ENCODE measurements at regions not wholly inside any gene's neighbourhood (a gene's known extent, or its start where the extent isn't known, plus 50 kb on each side); places are given as distances from the start of the nearest gene placed in this dataset.

DNA sequence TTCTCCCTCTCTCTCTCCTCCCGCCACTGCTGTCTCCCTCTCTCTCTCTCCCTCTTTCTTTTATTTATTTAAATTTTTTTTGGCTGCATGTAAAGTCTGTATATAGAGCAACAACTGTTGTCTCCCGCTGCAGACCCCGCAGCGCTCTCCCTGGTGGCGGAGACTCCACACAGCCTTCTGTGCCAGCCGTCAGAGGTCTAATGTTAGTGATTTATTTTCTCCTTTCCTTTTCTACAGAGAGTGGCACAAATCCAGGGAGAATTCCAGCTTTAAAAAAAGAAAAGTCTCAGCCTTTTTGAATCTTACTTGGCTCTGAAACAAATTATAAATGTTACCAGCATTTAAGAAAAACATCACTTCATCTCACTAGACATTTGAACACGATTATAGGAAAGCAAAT is 106.2 kb downstream of the FAM9B start:
- Histone ChIP-seq H3K4me3 (ENCODE audit: control insufficient read depth in 1 of 2, extremely low read depth in 1 of 2, low read length in 1 of 2) (no peak overlapping the region), H3K36me3 (ENCODE audit: control insufficient read depth in 2 of 2, extremely low read depth in 1 of 2, insufficient read depth in 1 of 2, low read length in 1 of 2) (no peaks in the 10 kb centered on the region), H3K9me3 (no peaks in the 10 kb centered on the region), H3K27ac (ENCODE audit: low read length) (no peak overlapping the region), H3K4me1 (ENCODE audit: control insufficient read depth in 1 of 2, extremely low read depth in 1 of 2, insufficient read depth in 2 of 2, low read length in 2 of 2) (no peaks in the 10 kb centered on the region), H3K27me3 (replicated peaks in 1 of 2; ENCODE audit: control insufficient read depth in 2 of 2, extremely low read depth in 1 of 2, insufficient read depth in 2 of 2, low read length in 1 of 2) (no peaks in the 10 kb centered on the region)
- peaks cover 8 to 11% of the 10 kb centered on the region in 2 donors for H3K27me3 Mint-ChIP-seq
- WGBS (ENCODE audit: insufficient coverage): no CpG with 5 or more reads among the region's 7 CpGs
- ChIA-PET POLR2A (no interaction called here), CTCF (no interaction called here)
- H3K9me3 Mint-ChIP-seq: peaks cover 0 to under 1% (median 0%) of the 10 kb centered on the region in 3 donors
- H3K27ac Mint-ChIP-seq: no peak overlapping the region
- DNase-seq (no peak), ATAC-seq (replicated peaks in 1 of 4) (no peak)
- H3K4me1 Mint-ChIP-seq: no peaks in the 10 kb centered on the region
- no peak overlapping the region for H3K4me3 Mint-ChIP-seq
- H3K36me3 Mint-ChIP-seq: no peaks in the 10 kb centered on the region

DNA sequence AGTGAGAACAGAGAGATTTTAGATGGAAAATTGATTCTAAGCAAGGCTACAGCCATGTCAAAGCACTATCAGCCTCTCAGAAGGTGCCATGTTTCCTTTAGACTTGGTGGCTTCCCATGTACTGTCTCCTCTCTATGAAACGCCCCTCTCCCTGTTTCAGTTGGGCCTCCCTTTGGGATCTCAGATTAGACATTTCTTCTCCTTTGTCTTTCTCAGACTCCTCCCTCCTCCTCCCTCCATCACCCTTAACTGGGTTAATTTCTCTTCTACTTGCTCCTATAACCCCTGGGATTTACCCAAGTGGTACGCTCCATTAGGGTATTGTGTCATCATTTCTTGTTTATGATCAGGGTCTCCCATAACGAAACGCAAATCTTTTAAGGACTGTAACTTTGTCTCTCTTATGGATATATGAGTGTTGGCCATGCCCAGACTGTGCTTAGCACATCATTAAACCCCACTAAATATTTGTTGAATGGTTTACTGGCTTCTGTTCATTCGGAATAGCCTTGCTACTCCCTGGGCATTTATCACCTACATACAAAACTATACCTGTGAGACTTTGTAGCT is 106.8 kb downstream of the FAM9B start:
- ATAC-seq (replicated peaks in 1 of 4) (no peak), DNase-seq (no peak)
- Histone ChIP-seq H3K27me3 (replicated peaks in 1 of 2; ENCODE audit: control insufficient read depth in 2 of 2, extremely low read depth in 1 of 2, insufficient read depth in 2 of 2, low read length in 1 of 2) (no peaks in the 10 kb centered on the region), H3K4me1 (ENCODE audit: control insufficient read depth in 1 of 2, extremely low read depth in 1 of 2, insufficient read depth in 2 of 2, low read length in 2 of 2) (no peaks in the 10 kb centered on the region), H3K4me3 (ENCODE audit: control insufficient read depth in 1 of 2, extremely low read depth in 1 of 2, low read length in 1 of 2) (no peak overlapping the region), H3K36me3 (ENCODE audit: control insufficient read depth in 2 of 2, extremely low read depth in 1 of 2, insufficient read depth in 1 of 2, low read length in 1 of 2) (no peaks in the 10 kb centered on the region), H3K9me3 (no peaks in the 10 kb centered on the region), H3K27ac (ENCODE audit: low read length) (no peak overlapping the region)
- WGBS (ENCODE audit: insufficient coverage): no CpG with 5 or more reads among the region's 5 CpGs
- H3K4me1 Mint-ChIP-seq: no peaks in the 10 kb centered on the region
- ChIA-PET CTCF (no interaction called here), POLR2A (no interaction called here)
- H3K27ac Mint-ChIP-seq: no peak overlapping the region
- H3K27me3 Mint-ChIP-seq: peaks cover 8 to 11% of the 10 kb centered on the region in 2 donors
- H3K36me3 Mint-ChIP-seq: no peaks in the 10 kb centered on the region
- no peak overlapping the region for H3K4me3 Mint-ChIP-seq
- H3K9me3 Mint-ChIP-seq: no peaks in the 10 kb centered on the region

DNA sequence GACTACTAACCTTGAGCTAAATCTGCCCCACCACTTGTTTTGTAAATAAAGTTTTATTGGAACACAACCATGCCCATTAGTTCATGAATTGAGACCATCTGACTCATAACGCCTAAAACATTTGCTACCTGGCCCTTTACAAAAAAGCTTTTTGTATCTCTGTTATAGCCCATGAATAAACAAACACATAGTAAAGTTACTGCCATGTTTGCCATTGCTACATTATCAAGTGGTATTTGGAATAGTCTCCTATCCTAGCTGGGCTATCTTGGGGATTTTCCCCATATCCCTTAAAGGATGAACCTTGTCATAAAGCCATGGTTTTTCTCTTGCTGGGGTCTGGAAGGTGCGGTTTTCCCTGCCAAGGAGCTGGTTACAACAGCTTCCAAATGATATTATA is 112.3 kb downstream of the FAM9B start:
- CTCF ChIA-PET: no interaction called here
- POLR2A ChIA-PET: no interaction called here

DNA sequence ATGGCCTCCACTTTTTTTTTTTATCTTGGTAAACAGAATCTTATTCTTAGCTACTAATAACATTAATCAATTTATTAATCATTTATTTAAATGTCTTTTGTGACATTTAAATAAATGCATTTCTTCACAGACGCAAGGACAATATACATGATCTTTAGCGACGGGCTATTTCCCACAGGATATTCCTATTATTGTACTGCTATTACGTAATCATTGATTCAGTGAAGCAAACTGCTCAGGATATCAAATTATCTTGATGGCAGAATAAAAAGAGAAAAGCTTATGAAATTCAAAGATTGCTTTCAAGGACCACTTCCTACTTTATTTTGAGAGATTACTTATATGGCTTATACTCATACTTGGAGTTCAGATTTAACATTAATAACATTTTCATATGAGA is 114.1 kb downstream of the FAM9B start:
- WGBS (ENCODE audit: insufficient coverage): no CpG with 5 or more reads among the region's 4 CpGs
- POLR2A ChIA-PET: no interaction called here
- no peak for DNase-seq
- no peak for ATAC-seq (replicated peaks in 1 of 4)
- no peak overlapping the region for H3K4me3 ChIP-seq (ENCODE audit: control insufficient read depth in 1 of 2, extremely low read depth in 1 of 2, low read length in 1 of 2)
- H3K36me3 ChIP-seq (ENCODE audit: control insufficient read depth in 2 of 2, extremely low read depth in 1 of 2, insufficient read depth in 1 of 2, low read length in 1 of 2): no peaks in the 10 kb centered on the region
- no peaks in the 10 kb centered on the region for H3K9me3 Mint-ChIP-seq
- H3K4me1 ChIP-seq (ENCODE audit: control insufficient read depth in 1 of 2, extremely low read depth in 1 of 2, insufficient read depth in 2 of 2, low read length in 2 of 2): no peaks in the 10 kb centered on the region
- no peaks in the 10 kb centered on the region for H3K36me3 Mint-ChIP-seq
- no peaks in the 10 kb centered on the region for H3K9me3 ChIP-seq
- no peak overlapping the region for H3K4me3 Mint-ChIP-seq
- H3K27me3 Mint-ChIP-seq: peaks cover 5 to 6% of the 10 kb centered on the region in 2 donors
- no peak overlapping the region for H3K27ac ChIP-seq (ENCODE audit: low read length)
- CTCF ChIA-PET: no interaction called here
- no peaks in the 10 kb centered on the region for H3K4me1 Mint-ChIP-seq
- H3K27me3 ChIP-seq (replicated peaks in 1 of 2; ENCODE audit: control insufficient read depth in 2 of 2, extremely low read depth in 1 of 2, insufficient read depth in 2 of 2, low read length in 1 of 2): peaks cover 0 to 4% of the 10 kb centered on the region in 2 experiments
- no peak overlapping the region for H3K27ac Mint-ChIP-seq

More for the DNA sequence above, 112.3 kb downstream of the FAM9B start:
- Histone ChIP-seq H3K9me3 (no peaks in the 10 kb centered on the region), H3K27me3 (replicated peaks in 1 of 2; ENCODE audit: control insufficient read depth in 2 of 2, extremely low read depth in 1 of 2, insufficient read depth in 2 of 2, low read length in 1 of 2) (peaks cover 0 to 4% of the 10 kb centered on the region in 2 experiments), H3K4me3 (ENCODE audit: control insufficient read depth in 1 of 2, extremely low read depth in 1 of 2, low read length in 1 of 2) (no peak overlapping the region), H3K27ac (ENCODE audit: low read length) (no peak overlapping the region), H3K4me1 (ENCODE audit: control insufficient read depth in 1 of 2, extremely low read depth in 1 of 2, insufficient read depth in 2 of 2, low read length in 2 of 2) (no peaks in the 10 kb centered on the region), H3K36me3 (ENCODE audit: control insufficient read depth in 2 of 2, extremely low read depth in 1 of 2, insufficient read depth in 1 of 2, low read length in 1 of 2) (no peaks in the 10 kb centered on the region)
- Mint-ChIP-seq H3K9me3 (no peaks in the 10 kb centered on the region), H3K27ac (no peak overlapping the region), H3K27me3 (peaks cover 8 to 11% of the 10 kb centered on the region in 2 donors), H3K4me3 (no peak overlapping the region), H3K4me1 (no peaks in the 10 kb centered on the region), H3K36me3 (no peaks in the 10 kb centered on the region)
- no peak for DNase-seq
- no peak for ATAC-seq (replicated peaks in 1 of 4)
- WGBS (ENCODE audit: insufficient coverage): no CpG with 5 or more reads among the region's 2 CpGs

DNA sequence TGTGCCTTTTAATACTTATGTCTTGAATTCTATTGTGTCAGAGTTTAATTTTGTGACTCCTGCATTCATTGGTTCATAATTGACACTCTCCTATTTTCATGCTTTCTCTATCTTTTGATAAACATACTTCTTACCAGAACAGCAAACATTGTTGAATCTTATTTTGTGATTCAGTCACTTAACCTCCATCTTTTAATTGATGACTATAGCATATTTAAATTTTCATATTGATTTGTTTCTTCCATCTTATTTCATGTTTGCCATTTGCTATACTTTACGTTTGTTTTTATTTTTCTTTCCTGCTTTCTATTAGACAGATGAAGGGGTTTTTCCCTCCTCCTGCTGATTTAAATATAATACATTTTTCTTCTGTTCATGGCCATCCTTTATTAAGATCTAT is 115.5 kb upstream of the FAM9A start:
- H3K36me3 Mint-ChIP-seq: no peaks in the 10 kb centered on the region

DNA sequence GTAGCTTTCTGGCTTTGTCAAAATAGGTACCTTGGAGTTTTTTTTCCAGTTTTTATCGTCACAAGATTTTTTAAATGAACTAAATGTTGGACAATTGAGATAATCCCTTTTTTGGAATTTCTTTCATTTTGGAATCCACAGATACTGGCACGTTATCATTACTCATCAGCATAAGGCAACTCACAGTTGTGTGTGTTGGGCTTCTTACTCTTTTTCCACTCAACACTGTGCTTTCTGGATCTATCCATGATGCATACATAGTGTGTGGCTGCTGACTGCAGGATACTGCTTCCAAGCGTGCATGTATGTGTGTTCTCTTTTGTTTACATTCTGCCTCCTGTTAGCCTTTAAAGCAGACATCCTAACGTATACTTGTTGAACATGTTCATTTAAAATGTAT is 113.5 kb upstream of the FAM9A start:
- Mint-ChIP-seq H3K9me3 (no peaks in the 10 kb centered on the region), H3K27ac (no peak overlapping the region), H3K27me3 (no peaks in the 10 kb centered on the region), H3K4me3 (no peak overlapping the region), H3K4me1 (peaks cover 0 to 4% (median 0%) of the 10 kb centered on the region in 3 donors), H3K36me3 (no peaks in the 10 kb centered on the region)
- ChIA-PET CTCF (no interaction called here), POLR2A (no interaction called here)
- ATAC-seq (replicated peaks in 1 of 4): no peak
- H3K9me3 ChIP-seq: no peaks in the 10 kb centered on the region
- no CpG with 5 or more reads among the region's 4 CpGs for WGBS (ENCODE audit: insufficient coverage)
- H3K4me3 ChIP-seq (ENCODE audit: control insufficient read depth in 1 of 2, extremely low read depth in 1 of 2, low read length in 1 of 2): no peak overlapping the region
- no peak for DNase-seq
- no peaks in the 10 kb centered on the region for H3K4me1 ChIP-seq (ENCODE audit: control insufficient read depth in 1 of 2, extremely low read depth in 1 of 2, insufficient read depth in 2 of 2, low read length in 2 of 2)
- peaks cover 0 to 4% of the 10 kb centered on the region in 2 experiments for H3K27me3 ChIP-seq (replicated peaks in 1 of 2; ENCODE audit: control insufficient read depth in 2 of 2, extremely low read depth in 1 of 2, insufficient read depth in 2 of 2, low read length in 1 of 2)
- H3K27ac ChIP-seq (ENCODE audit: low read length): no peak overlapping the region
- H3K36me3 ChIP-seq (ENCODE audit: control insufficient read depth in 2 of 2, extremely low read depth in 1 of 2, insufficient read depth in 1 of 2, low read length in 1 of 2): no peaks in the 10 kb centered on the region

More for the DNA sequence above, 115.5 kb upstream of the FAM9A start:
- Histone ChIP-seq H3K27ac (ENCODE audit: low read length) (no peak overlapping the region), H3K27me3 (replicated peaks in 1 of 2; ENCODE audit: control insufficient read depth in 2 of 2, extremely low read depth in 1 of 2, insufficient read depth in 2 of 2, low read length in 1 of 2) (peaks cover 0 to 4% of the 10 kb centered on the region in 2 experiments), H3K4me3 (ENCODE audit: control insufficient read depth in 1 of 2, extremely low read depth in 1 of 2, low read length in 1 of 2) (no peak overlapping the region), H3K36me3 (ENCODE audit: control insufficient read depth in 2 of 2, extremely low read depth in 1 of 2, insufficient read depth in 1 of 2, low read length in 1 of 2) (no peaks in the 10 kb centered on the region), H3K9me3 (no peaks in the 10 kb centered on the region), H3K4me1 (ENCODE audit: control insufficient read depth in 1 of 2, extremely low read depth in 1 of 2, insufficient read depth in 2 of 2, low read length in 2 of 2) (no peaks in the 10 kb centered on the region)
- POLR2A ChIA-PET: no interaction called here
- DNase-seq (no peak), ATAC-seq (replicated peaks in 1 of 4) (no peak)
- Mint-ChIP-seq H3K9me3 (no peaks in the 10 kb centered on the region), H3K27ac (no peak overlapping the region), H3K27me3 (no peaks in the 10 kb centered on the region), H3K4me1 (no peaks in the 10 kb centered on the region), H3K4me3 (no peak overlapping the region)
- WGBS (ENCODE audit: insufficient coverage): no CpG with 5 or more reads among the region's 1 CpG
- CTCF ChIA-PET: no interaction called here

Data from T-cell (primary cell).